ENCODE measurements at regions not wholly inside any gene's neighbourhood (a gene's known extent, or its start where the extent isn't known, plus 50 kb on each side); places are given as distances from the start of the nearest gene placed in this dataset.
"Not testable (repeated sequence)": the region's sequence is repeated elsewhere in the genome, so short reads cannot be mapped to it uniquely, and the experiment has no call there.

DNA sequence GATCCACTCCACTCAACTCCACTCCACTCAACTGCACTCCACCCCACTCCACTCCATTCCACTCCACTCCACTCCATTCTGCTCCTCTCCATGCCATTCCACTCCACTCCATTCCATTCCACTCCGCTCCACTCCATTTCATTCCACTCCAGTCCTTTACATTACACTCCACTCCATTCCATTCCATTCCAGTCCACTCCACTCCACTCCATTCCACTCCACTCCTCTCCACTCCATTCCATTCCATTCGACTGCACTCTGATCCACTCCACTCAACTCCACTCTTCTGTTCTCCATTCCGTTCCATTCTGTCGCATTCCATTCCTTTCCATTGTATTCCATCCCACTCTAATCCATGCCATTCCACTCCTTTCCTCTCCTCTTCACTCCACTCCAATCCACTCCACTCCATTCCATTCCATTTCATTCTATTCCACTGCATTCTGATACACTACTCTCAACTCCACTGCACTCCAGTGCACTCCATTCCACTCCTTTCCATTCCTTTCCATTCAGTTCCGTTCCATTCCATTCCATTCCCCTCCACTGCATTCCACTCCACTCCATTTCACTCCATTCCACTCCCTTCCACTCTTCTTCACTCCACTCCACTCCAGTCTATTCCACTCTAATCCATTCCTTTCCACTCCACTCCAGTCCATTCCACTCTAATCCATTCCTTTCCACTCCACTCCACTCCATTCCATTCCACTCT is 2564.2 kb upstream of the TPTE start:
- DNase-seq; H3K27ac ChIP-seq (ENCODE audit: low read depth, low read length); H3K4me1 Mint-ChIP-seq; H3K27me3 Mint-ChIP-seq; CTCF ChIA-PET (ENCODE audit: partially characterized antibody); POLR2A ChIA-PET (ENCODE audit: partially characterized antibody); intact Hi-C loops (cut with micrococcal nuclease); H3K36me3 ChIP-seq (ENCODE audit: insufficient read depth, low read length); H3K4me1 ChIP-seq (ENCODE audit: insufficient read depth, low read length); H3K27me3 ChIP-seq (ENCODE audit: insufficient read depth, low read length); H3K4me3 ChIP-seq (ENCODE audit: low read length in 2 of 2): not testable (repeated sequence)
- Mint-ChIP-seq H3K36me3 (peaks cover 31 to 60% of the 10 kb centered on the region in 2 donors), H3K9me3 (peaks cover 17 to 96% (median 34%) of the 10 kb centered on the region in 8 donors), H3K27ac (peak overlapping the region in 1 of 7 donors; percentile 53), H3K4me3 (peak overlapping the region in 1 of 8 donors; percentile 11)
- H3K9me3 ChIP-seq (ENCODE audit: control insufficient read depth in 1 of 2, low read length in 2 of 2), result peaks cover 1 to 57% of the 10 kb centered on the region in 2 donors

DNA sequence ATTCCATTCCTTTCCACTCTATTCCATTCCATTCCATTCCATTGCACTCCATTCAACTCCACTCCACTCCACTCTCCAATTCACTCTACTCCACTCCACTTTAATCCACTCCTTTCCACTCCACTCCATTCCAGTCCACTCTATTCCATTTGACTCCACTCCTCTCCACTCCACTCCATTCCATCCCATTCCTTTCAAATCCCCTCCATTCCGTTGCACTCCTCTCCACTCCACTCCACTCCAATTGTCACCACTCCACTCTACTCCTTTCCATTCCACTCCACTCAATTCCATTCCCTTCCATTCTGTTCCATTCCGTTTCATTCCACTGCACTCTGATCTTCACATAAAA is 2563.7 kb upstream of the TPTE start:
- no peaks in the 10 kb centered on the region for H3K27me3 Mint-ChIP-seq
- ChIA-PET CTCF (ENCODE audit: partially characterized antibody) (no interaction called here), POLR2A (ENCODE audit: partially characterized antibody) (no interaction called here)
- H3K36me3 ChIP-seq (ENCODE audit: insufficient read depth, low read length), result no peaks in the 10 kb centered on the region
- H3K9me3 ChIP-seq (ENCODE audit: control insufficient read depth in 1 of 2, low read length in 2 of 2), result peaks cover 0 to 54% of the 10 kb centered on the region in 2 donors
- no peak overlapping the region for H3K27ac Mint-ChIP-seq
- H3K4me3 Mint-ChIP-seq, result peak overlapping the region in 2 of 8 donors; percentile 2 to 11
- H3K27ac ChIP-seq (ENCODE audit: low read depth, low read length), result no peak overlapping the region
- peaks cover 30 to 57% of the 10 kb centered on the region in 2 donors for H3K36me3 Mint-ChIP-seq
- no peaks in the 10 kb centered on the region for H3K27me3 ChIP-seq (ENCODE audit: insufficient read depth, low read length)
- intact Hi-C loops (cut with micrococcal nuclease), result no loop called here
- peaks cover 12 to 96% (median 39%) of the 10 kb centered on the region in 8 donors for H3K9me3 Mint-ChIP-seq
- H3K4me1 Mint-ChIP-seq, result peaks cover 0 to 9% (median 4%) of the 10 kb centered on the region in 4 donors
- H3K4me1 ChIP-seq (ENCODE audit: insufficient read depth, low read length), result no peaks in the 10 kb centered on the region
- no peak overlapping the region for H3K4me3 ChIP-seq (ENCODE audit: low read length in 2 of 2)
- DNase-seq, result no peak

Measured in CD4-positive, alpha-beta memory T cell (primary cell).